Central memory CD4-positive, alpha-beta T cell (primary cell): ENCODE measurements at regions not wholly inside any gene's neighbourhood (a gene's known extent, or its start where the extent isn't known, plus 50 kb on each side); places are given as distances from the start of the nearest gene placed in this dataset.

Source experiments
- DNase-seq: peaks from one replicate; pipeline ENCODE4 v3.0.0; 2022

- no peak for DNase-seq
Measured at GRCh38 chr12:91377436-91377835, 194.8 kb upstream of the DCN start.

GRCh38 chr12:91373086-91373485 lies 190.5 kb upstream of the DCN start:
- DNase-seq, result no peak

- no peak for DNase-seq
Measured at GRCh38 chr12:91370086-91370868, 187.7 kb upstream of the DCN start.

- no peak for DNase-seq
Measured at GRCh38 chr12:91368613-91369012, 186.0 kb upstream of the DCN start.

GRCh38 chr12:91367234-91367849 lies 184.7 kb upstream of the DCN start:
- DNase-seq, result no peak

- no peak for DNase-seq
Measured at GRCh38 chr12:91364471-91365184, 182.0 kb upstream of the DCN start.

- DNase-seq, result peak; percentile 6
Measured at GRCh38 chr12:91361864-91362263, 179.2 kb upstream of the DCN start.

GRCh38 chr12:91357381-91357780 lies 174.8 kb upstream of the DCN start:
- DNase-seq, result no peak

GRCh38 chr12:91356405-91356804 lies 173.8 kb upstream of the DCN start:
- DNase-seq, result no peak

GRCh38 chr12:91355150-91356006 lies 172.8 kb upstream of the DCN start:
- peak; percentile 8 for DNase-seq

GRCh38 chr12:91353266-91353665 lies 170.6 kb upstream of the DCN start:
- no peak for DNase-seq

GRCh38 chr12:91349476-91349875 lies 166.9 kb upstream of the DCN start:
- DNase-seq, result no peak

- no peak for DNase-seq
Measured at GRCh38 chr12:91347481-91348214, 165.0 kb upstream of the DCN start.

- no peak for DNase-seq
Measured at GRCh38 chr12:91346827-91347226, 164.2 kb upstream of the DCN start.

- DNase-seq, result no peak
Measured at GRCh38 chr12:91344408-91344807, 161.8 kb upstream of the DCN start.

- no peak for DNase-seq
Measured at GRCh38 chr12:91343010-91343409, 160.4 kb upstream of the DCN start.

GRCh38 chr12:91339106-91339505 lies 156.5 kb upstream of the DCN start:
- no peak for DNase-seq

GRCh38 chr12:91335699-91336098 lies 153.1 kb upstream of the DCN start:
- no peak for DNase-seq

GRCh38 chr12:91333966-91334365 lies 151.3 kb upstream of the DCN start:
- no peak for DNase-seq

- DNase-seq, result no peak
Measured at GRCh38 chr12:91332302-91332701, 149.7 kb upstream of the DCN start.

GRCh38 chr12:91331371-91331770 lies 148.8 kb upstream of the DCN start:
- no peak for DNase-seq

- no peak for DNase-seq
Measured at GRCh38 chr12:91328451-91328850, 145.8 kb upstream of the DCN start.
